CD4-positive, alpha-beta memory T cell (primary cell): ENCODE measurements at regions not wholly inside any gene's neighbourhood (a gene's known extent, or its start where the extent isn't known, plus 50 kb on each side); places are given as distances from the start of the nearest gene placed in this dataset.
A peak's percentile ranks its signal among the peaks of the same experiment; 100 is the strongest.
"Not testable (repeated sequence)": the region's sequence is repeated elsewhere in the genome, so short reads cannot be mapped to it uniquely, and the experiment has no call there.

Source experiments
- CTCF ChIA-PET: fragments of 350-600 bp; sonication (Branson Sonifier 250); formaldehyde crosslinking; loops from one replicate; lab custom pipeline; 2021; ENCODE audit warnings: inconsistent platforms; ENCODE audit not compliant: partially characterized antibody; lab: Charles Lee
- POLR2A ChIA-PET: fragments of 350-600 bp; sonication (Branson Sonifier 250); formaldehyde crosslinking; loops from one replicate; lab custom pipeline; 2021; ENCODE audit not compliant: partially characterized antibody; lab: Charles Lee
- DNase-seq, 5 donors: peaks; one replicate each; pipeline versions ENCODE4 v3.0.0 to v3.0.0-alpha.2; 2020 to 2022; ENCODE audit warnings: mixed read lengths in 1 of 5
- H3K27ac ChIP-seq: one replicate; pipeline ENCODE4 v1.7.0; 2013; ENCODE audit warnings: low read depth, low read length
- H3K27me3 ChIP-seq: 2 replicates; pipeline ENCODE4 v1.7.0; 2013; ENCODE audit warnings: mild to moderate bottlenecking, low read length, moderate library complexity; ENCODE audit not compliant: insufficient read depth
- H3K36me3 ChIP-seq: 2 replicates; pipeline ENCODE4 v1.7.0; 2013; ENCODE audit warnings: mild to moderate bottlenecking, low read length, moderate library complexity; ENCODE audit not compliant: insufficient read depth
- H3K4me1 ChIP-seq: 2 replicates; pipeline ENCODE4 v1.7.0; 2013; ENCODE audit warnings: mild to moderate bottlenecking, low read length, moderate library complexity; ENCODE audit not compliant: insufficient read depth
- H3K4me3 ChIP-seq, 2 donors: one replicate each; pipeline ENCODE4 v1.7.0; 2013; ENCODE audit warnings: low read length in 2 of 2, mild to moderate bottlenecking in 1 of 2
- H3K9me3 ChIP-seq, 2 donors: one replicate each; pipeline ENCODE4 v1.7.0; 2013; ENCODE audit warnings: low read length in 2 of 2, control low read depth in 1 of 2; ENCODE audit not compliant: control insufficient read depth in 1 of 2
- H3K27ac Mint-ChIP-seq, 7 donors: one replicate each; pipeline ENCODE4 v1.8.0; 2020 to 2021; ENCODE audit warnings: mixed read lengths in 7 of 7, mild to moderate bottlenecking in 6 of 7, inconsistent platforms in 3 of 7, moderate library complexity in 3 of 7
- H3K27me3 Mint-ChIP-seq, 2 donors: one replicate each; pipeline ENCODE4 v1.8.0; 2020 to 2021; ENCODE audit warnings: mixed read lengths in 2 of 2
- H3K36me3 Mint-ChIP-seq, 2 donors: one replicate each; pipeline ENCODE4 v1.8.0; 2020 to 2021; ENCODE audit warnings: mixed read lengths in 2 of 2, inconsistent platforms in 1 of 2, mild to moderate bottlenecking in 1 of 2
- H3K4me1 Mint-ChIP-seq, 4 donors: one replicate each; pipeline ENCODE4 v1.8.0; 2020 to 2021; ENCODE audit warnings: mixed read lengths in 4 of 4, mild to moderate bottlenecking in 1 of 4
- H3K4me3 Mint-ChIP-seq, 8 donors: one replicate each; pipeline ENCODE4 v1.8.0; 2020 to 2021; ENCODE audit warnings: mixed read lengths in 8 of 8, mild to moderate bottlenecking in 7 of 8, moderate library complexity in 6 of 8, inconsistent platforms in 3 of 8
- H3K9me3 Mint-ChIP-seq, 8 donors: one replicate each; pipeline ENCODE4 v1.8.0; 2020 to 2021; ENCODE audit warnings: mixed read lengths in 8 of 8, mild to moderate bottlenecking in 5 of 8, inconsistent platforms in 3 of 8, moderate library complexity in 1 of 8
- intact Hi-C: fragments of 100-400 bp; cut with micrococcal nuclease; formaldehyde crosslinking; loops from one replicate; pipeline ENCODE4 v1.15.1; 2023

DNA sequence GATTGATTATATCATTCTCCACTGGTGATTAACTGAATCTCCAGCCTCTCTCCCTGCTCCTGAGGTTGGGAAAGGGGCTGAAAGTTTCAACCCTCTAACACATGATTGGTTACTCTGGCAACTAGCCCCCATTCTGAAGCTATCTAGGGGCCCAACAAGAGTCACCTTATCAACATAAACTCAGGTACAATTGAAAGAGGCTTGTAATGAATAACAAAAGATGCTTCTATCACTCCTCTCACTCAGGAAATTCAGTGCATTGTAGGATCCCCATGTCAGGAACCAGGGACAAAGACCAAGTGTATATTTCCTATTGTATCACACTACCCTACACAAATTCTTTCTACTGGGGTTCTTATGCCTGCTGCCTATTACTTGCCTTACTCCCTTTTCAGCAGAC is 123.9 kb upstream of the SLC13A1 start:
- Histone ChIP-seq H3K9me3 (no peaks in the 10 kb centered on the region), H3K27me3 (no peaks in the 10 kb centered on the region), H3K4me3 (no peak overlapping the region), H3K27ac (no peak overlapping the region), H3K36me3 (no peaks in the 10 kb centered on the region), H3K4me1 (no peaks in the 10 kb centered on the region)
- CTCF ChIA-PET = no interaction called here
- DNase-seq = no peak
- H3K4me1 Mint-ChIP-seq = no peaks in the 10 kb centered on the region
- H3K27me3 Mint-ChIP-seq = no peaks in the 10 kb centered on the region
- no peak overlapping the region for H3K4me3 Mint-ChIP-seq
- H3K9me3 Mint-ChIP-seq = peaks cover 7 to 28% (median 24%) of the 10 kb centered on the region in 8 donors
- POLR2A ChIA-PET = no interaction called here
- no peak overlapping the region for H3K27ac Mint-ChIP-seq
- intact Hi-C loops = no loop called here
- H3K36me3 Mint-ChIP-seq = no peaks in the 10 kb centered on the region

DNA sequence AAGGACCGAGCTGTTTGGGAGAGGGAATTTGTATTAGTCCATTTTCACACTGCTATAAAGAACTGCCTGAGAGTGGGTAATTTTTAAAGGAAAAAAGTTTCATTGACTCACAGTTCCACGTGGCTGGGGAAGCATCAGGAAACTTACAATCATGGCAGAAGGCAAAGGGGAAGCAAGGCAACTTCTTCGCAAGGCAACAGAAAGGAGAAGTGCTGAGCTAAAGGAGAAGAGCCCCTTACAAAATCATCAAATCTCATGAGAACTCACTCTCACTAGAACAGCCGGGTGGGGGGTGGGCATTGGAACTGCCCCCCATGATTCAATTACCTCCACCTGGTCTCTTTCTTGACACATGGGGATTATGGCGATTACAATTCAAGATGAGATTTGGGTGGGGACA is 121.8 kb upstream of the SLC13A1 start:
- H3K36me3 Mint-ChIP-seq, H3K4me3 ChIP-seq, DNase-seq, CTCF ChIA-PET, POLR2A ChIA-PET, H3K27me3 Mint-ChIP-seq, H3K27ac Mint-ChIP-seq, intact Hi-C loops, H3K27ac ChIP-seq, H3K4me1 ChIP-seq, H3K4me3 Mint-ChIP-seq, H3K9me3 ChIP-seq, H3K36me3 ChIP-seq, H3K4me1 Mint-ChIP-seq, H3K27me3 ChIP-seq: not testable (repeated sequence)
- H3K9me3 Mint-ChIP-seq = peaks cover 6 to 27% (median 23%) of the 10 kb centered on the region in 8 donors

DNA sequence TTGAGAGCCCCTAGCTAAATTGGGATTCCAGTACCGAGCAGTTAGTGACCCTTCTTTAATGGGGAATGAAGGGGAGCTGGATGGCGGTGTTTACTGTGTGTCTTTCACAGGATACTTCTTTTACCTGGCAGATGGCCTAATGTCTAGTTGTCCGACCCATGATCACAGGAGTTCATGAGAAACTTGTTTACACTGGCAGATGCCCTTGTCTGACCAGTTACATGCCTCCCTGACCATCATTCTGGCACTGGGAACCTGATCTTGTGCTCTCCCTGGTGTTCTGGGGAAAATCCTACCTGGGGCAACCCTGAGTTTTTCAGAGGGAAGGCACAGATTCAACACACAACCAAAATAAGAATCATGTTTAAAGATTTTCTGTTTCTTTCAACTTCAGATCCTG is 120.1 kb upstream of the SLC13A1 start:
- Mint-ChIP-seq H3K36me3 (no peaks in the 10 kb centered on the region), H3K27ac (no peak overlapping the region), H3K4me1 (no peaks in the 10 kb centered on the region), H3K9me3 (peaks cover 5 to 24% (median 21%) of the 10 kb centered on the region in 8 donors), H3K4me3 (no peak overlapping the region), H3K27me3 (no peaks in the 10 kb centered on the region)
- no peaks in the 10 kb centered on the region for H3K36me3 ChIP-seq
- no peaks in the 10 kb centered on the region for H3K9me3 ChIP-seq
- DNase-seq = no peak
- CTCF ChIA-PET = no interaction called here
- POLR2A ChIA-PET = no interaction called here
- H3K27ac ChIP-seq = no peak overlapping the region
- H3K4me3 ChIP-seq = no peak overlapping the region
- intact Hi-C loops = no loop called here
- no peaks in the 10 kb centered on the region for H3K4me1 ChIP-seq
- H3K27me3 ChIP-seq = no peaks in the 10 kb centered on the region

DNA sequence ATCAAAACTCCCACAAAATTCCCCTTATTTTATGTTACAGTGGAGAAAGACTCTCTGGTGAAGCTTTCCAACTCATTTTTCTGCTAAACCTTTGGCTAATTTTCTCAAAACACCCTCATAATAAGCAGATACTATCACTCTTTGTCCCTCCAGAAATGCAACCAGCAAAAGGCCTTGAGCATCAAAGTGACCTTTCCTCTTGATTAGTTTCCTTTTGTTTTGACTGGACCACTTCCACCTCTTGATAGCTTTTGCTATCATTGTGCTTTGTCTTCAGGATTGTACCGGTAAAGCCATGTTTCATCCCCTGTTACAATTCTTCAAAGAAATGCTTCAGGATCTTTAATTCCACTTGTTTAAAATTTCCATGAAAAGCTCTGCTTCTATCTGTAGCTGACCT is 115.1 kb upstream of the SLC13A1 start:
- no peaks in the 10 kb centered on the region for H3K4me1 ChIP-seq
- Mint-ChIP-seq H3K27me3 (no peaks in the 10 kb centered on the region), H3K4me3 (no peak overlapping the region), H3K36me3 (no peaks in the 10 kb centered on the region), H3K4me1 (no peaks in the 10 kb centered on the region), H3K9me3 (peaks cover 0 to under 1% (median 0%) of the 10 kb centered on the region in 8 donors), H3K27ac (no peak overlapping the region)
- no peak overlapping the region for H3K4me3 ChIP-seq
- no peaks in the 10 kb centered on the region for H3K9me3 ChIP-seq
- intact Hi-C loops = no loop called here
- no peak overlapping the region for H3K27ac ChIP-seq
- no peak for DNase-seq
- H3K36me3 ChIP-seq = no peaks in the 10 kb centered on the region
- CTCF ChIA-PET = no interaction called here
- no peaks in the 10 kb centered on the region for H3K27me3 ChIP-seq
- POLR2A ChIA-PET = no interaction called here

DNA sequence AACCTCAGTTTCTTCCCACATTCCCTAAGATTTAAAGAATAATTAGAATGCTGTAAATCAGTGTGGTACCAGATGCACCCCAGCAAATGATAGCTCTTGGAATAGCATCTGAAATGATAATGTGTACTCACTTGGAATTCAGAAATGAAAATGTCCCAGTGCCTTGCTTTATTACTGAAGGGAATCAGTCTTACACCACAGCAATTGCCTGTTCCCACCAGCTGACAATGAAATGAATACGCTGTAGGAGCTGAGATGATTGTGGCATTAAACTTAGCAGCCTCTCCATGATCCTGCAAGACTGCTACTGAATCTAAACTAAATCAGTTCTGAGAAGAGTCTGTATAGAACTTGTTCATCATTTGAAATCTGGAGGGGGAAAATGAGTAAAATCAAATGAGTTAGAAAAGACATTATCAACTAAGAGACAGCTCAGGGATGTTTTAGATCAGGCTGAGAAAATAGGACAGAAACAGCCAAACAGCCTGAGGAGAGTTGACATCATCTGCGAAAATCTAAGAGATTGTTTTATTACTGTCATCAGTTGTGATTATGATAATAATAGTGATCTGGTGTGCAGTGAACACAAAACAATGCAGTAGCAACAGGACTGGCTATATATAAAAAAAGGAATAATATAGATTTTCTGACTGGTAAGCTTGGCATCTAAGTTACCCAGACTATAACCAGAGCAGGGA is 108.6 kb upstream of the SLC13A1 start:
- POLR2A ChIA-PET = no interaction called here
- Mint-ChIP-seq H3K9me3 (peaks cover 0 to 3% (median 0%) of the 10 kb centered on the region in 8 donors), H3K4me3 (no peak overlapping the region), H3K4me1 (no peaks in the 10 kb centered on the region), H3K36me3 (no peaks in the 10 kb centered on the region), H3K27me3 (no peaks in the 10 kb centered on the region), H3K27ac (no peak overlapping the region)
- CTCF ChIA-PET = no interaction called here
- intact Hi-C loops = no loop called here
- H3K4me1 ChIP-seq = no peaks in the 10 kb centered on the region
- no peak overlapping the region for H3K4me3 ChIP-seq
- no peak overlapping the region for H3K27ac ChIP-seq
- H3K27me3 ChIP-seq = no peaks in the 10 kb centered on the region
- no peaks in the 10 kb centered on the region for H3K36me3 ChIP-seq
- DNase-seq = no peak
- no peaks in the 10 kb centered on the region for H3K9me3 ChIP-seq

DNA sequence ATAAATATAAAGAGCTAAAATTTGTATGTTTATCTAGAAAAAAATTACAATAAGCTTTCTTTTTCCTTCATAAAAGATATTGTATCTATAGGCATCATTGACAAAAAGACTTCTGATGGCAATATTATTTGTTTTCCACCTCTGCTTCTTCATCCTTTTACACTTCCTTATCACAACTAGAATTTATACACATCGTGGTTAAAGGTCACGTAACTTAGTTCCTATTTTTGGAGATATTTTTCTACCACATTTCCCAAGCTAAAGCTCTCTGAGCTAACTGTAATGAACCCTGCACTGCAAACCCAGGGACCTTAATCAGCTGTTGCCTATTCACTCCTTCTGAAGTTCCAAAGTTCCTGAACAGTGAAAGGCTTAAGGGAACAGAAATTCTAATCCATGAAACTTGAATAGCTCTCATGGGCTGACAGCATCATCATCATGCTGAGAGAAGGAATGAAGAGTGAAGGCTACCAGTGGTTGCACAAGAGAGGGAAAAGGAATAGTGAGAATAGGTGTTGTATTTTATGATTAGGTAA is 106.1 kb upstream of the SLC13A1 start:
- Histone ChIP-seq H3K36me3 (no peaks in the 10 kb centered on the region), H3K4me3 (no peak overlapping the region), H3K4me1 (no peaks in the 10 kb centered on the region), H3K27ac (no peak overlapping the region), H3K9me3 (no peaks in the 10 kb centered on the region), H3K27me3 (no peaks in the 10 kb centered on the region)
- Mint-ChIP-seq H3K36me3 (no peaks in the 10 kb centered on the region), H3K9me3 (peaks cover under 1 to 8% (median 3%) of the 10 kb centered on the region in 8 donors), H3K27me3 (no peaks in the 10 kb centered on the region), H3K27ac (no peak overlapping the region), H3K4me3 (peak overlapping the region in 1 of 8 donors; percentile 39), H3K4me1 (no peaks in the 10 kb centered on the region)
- no peak for DNase-seq
- ChIA-PET POLR2A (no interaction called here), CTCF (no interaction called here)
- intact Hi-C loops = no loop called here

DNA sequence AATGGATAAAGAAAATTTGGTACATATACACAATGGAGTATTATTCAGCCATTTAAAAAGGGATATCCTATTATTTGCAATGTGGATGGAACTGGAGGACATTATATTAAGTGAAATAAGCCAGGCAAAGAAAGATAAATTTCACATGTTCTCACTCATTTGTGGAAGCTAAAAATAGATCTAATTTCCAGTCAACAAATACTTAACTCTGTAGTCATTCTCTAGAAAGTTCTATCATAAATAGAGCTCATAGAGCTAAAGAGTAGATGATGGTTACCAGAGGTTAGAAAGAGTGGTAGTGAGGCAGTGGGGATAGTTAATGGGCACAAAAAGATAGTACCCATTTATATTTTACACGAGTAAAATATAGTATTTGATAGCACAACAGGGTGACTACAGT is 104.2 kb upstream of the SLC13A1 start:
- Histone ChIP-seq H3K27ac (no peak overlapping the region), H3K4me1 (no peaks in the 10 kb centered on the region), H3K4me3 (no peak overlapping the region), H3K36me3 (no peaks in the 10 kb centered on the region), H3K27me3 (no peaks in the 10 kb centered on the region), H3K9me3 (no peaks in the 10 kb centered on the region)
- ChIA-PET CTCF (no interaction called here), POLR2A (no interaction called here)
- DNase-seq = no peak
- H3K36me3 Mint-ChIP-seq = no peaks in the 10 kb centered on the region
- peaks cover 2 to 8% (median 6%) of the 10 kb centered on the region in 8 donors for H3K9me3 Mint-ChIP-seq
- H3K27ac Mint-ChIP-seq = no peak overlapping the region
- H3K4me1 Mint-ChIP-seq = no peaks in the 10 kb centered on the region
- intact Hi-C loops = no loop called here
- H3K4me3 Mint-ChIP-seq = no peak overlapping the region
- H3K27me3 Mint-ChIP-seq = no peaks in the 10 kb centered on the region
